Body of pancreas (tissue), 4 donors: ENCODE measurements at regions not wholly inside any gene's neighbourhood (a gene's known extent, or its start where the extent isn't known, plus 50 kb on each side); places are given as distances from the start of the nearest gene placed in this dataset.

Source experiments
- CTCF ChIP-seq, 7 experiments: fragments of 450-650 bp in 4 of 7; fragments of 200-600 bp in 3 of 7; sonication (generic) in 3 of 7; IDR thresholded peaks; one replicate each; pipeline ENCODE4 v1.5.1; 2016 to 2019; ENCODE audit warnings: antibody characterized with exemption in 7 of 7
- POLR2A ChIP-seq, 3 donors: fragments of 450-650 bp; IDR thresholded peaks; one replicate each; pipeline ENCODE4 v1.6.1; 2016; ENCODE audit warnings: antibody characterized with exemption in 3 of 3, mild to moderate bottlenecking in 2 of 3

GRCh38 chr10:130354573-130354954, 218.4 kb downstream of the GLRX3 start:
- TF ChIP-seq POLR2A (IDR thresholded peaks at IDR 0.05) (no peak), CTCF (IDR thresholded peaks at IDR 0.05) (no peak)
